ENCODE measurements at regions not wholly inside any gene's neighbourhood (a gene's known extent, or its start where the extent isn't known, plus 50 kb on each side); places are given as distances from the start of the nearest gene placed in this dataset.
"Not testable (repeated sequence)": the region's sequence is repeated elsewhere in the genome, so short reads cannot be mapped to it uniquely, and the experiment has no call there.

- no peak for DNase-seq
Measured at GRCh38 chr12:131443019-131444000, 267.6 kb upstream of the SFSWAP start.

DNA sequence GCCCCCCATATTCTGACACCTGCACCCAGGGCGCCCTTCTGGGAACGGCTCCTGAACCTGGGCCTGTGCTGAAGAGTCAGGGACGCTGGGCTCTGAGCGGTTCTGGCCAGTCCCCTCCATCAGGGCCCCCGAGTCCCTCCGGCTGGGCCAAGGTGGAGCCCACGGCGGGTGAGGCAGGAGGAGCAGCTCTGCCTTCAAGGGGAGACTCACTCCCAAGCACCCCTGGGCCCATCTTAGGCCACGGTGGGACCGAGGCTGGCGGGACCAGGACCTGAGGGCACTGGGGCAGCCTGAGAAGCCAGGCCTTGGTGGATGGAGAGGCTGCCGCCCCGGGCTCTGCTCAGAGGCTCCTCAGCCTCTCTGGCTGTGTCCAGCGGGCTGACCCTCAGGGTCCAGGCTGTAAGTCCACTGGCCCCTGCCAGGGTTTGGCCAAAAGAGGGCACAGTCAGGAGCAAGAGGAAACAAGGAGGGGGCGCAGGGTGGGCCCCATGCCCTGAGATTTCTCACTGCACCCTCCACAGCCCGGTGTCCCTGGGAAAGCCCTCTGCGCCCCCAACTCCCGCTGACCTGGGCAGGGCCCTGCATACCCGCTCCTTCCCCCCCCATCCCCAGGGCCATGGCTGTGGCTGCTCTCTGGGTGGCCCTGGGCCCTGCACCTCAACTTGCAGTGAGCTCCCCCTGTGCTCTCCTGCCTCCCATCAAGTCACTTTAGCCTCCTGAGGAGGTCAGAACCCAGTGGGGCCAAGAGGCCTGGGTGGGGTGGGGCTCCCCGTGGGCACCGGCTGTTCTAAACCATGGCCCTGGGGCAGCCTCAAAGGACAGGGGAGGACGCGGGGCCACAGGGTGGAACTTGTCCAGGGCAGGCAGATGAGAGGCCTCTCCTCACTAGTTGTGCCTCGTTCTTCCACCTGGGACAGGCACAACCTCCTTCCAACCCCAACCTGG, 266.4 kb upstream of the SFSWAP start:
- DNase-seq, result no peak

GRCh38 chr12:131445184-131445774, 265.6 kb upstream of the SFSWAP start:
- no peak for DNase-seq

DNA sequence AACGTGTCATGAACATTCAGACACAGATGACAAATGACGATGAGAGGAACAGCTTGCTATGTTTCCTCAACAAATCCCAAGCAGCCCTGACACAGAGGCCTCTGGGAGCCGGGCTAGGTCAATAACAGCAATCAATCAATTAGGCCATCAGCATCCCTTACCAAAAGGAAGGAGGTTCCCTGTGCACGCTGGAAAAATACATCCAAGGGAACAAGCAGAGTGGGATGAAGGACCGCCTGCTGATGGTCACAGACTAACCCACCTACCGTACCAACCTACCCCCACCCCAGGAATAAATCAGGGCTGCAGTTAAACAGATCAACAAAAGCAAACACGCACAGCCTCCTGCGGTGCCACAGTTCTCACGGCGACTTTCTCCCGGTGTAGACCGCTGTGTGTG, 265.1 kb upstream of the SFSWAP start:
- DNase-seq, result no peak

GRCh38 chr12:131447636-131448035, 263.3 kb upstream of the SFSWAP start:
- DNase-seq, result not testable (repeated sequence)

GRCh38 chr12:131448254-131448795, 262.6 kb upstream of the SFSWAP start:
- DNase-seq, result no peak

- DNase-seq, result no peak
Measured at GRCh38 chr12:131449027-131449426, 261.9 kb upstream of the SFSWAP start.

- no peak for DNase-seq
Measured at GRCh38 chr12:131452444-131452860, 258.4 kb upstream of the SFSWAP start.

- peak in 1 of 2 donors; percentile 15 for DNase-seq
Measured at GRCh38 chr12:131454418-131455217, 256.3 kb upstream of the SFSWAP start.

DNA sequence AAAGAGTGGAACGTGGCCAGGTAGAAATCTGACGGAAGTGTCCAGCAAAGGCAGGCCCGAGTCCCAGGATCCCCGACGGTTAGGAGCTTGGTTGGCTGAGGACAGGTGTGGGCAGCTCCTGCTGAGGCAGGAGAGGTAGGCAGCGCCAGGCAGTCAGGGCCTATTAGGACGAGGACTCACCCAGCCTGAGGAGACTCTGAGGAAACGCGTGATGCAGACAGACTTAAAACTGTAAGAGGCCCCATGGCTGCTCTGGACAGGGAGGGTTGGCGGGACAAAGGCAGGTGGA, 255.7 kb upstream of the SFSWAP start:
- DNase-seq, result no peak

DNA sequence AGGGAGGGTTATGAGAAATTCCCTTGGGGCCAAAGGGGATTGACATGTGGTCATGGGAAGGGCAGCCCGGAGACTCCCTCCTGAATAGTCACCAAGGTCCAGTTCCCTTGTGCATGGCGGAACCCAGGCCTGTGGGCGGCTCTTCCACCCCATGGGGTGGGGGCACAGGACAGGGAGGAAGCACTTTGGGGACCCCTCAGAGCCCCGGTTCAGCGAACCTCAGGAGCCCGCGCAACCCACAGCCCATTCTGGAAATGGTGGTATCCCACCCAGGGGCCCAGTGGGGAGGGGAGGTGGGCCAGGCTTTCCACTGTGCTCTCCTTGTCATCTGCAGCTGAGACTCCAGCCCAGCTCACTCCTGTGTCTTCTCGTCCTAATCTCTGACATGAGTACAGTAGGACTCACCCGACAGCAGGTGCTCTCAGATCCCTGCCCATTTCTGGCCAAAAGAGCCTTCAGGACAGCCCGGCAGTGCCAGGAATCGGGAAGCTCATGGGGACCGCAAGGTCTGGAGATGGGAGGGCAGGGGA, 255.2 kb upstream of the SFSWAP start:
- DNase-seq, result no peak

GRCh38 chr12:131456301-131457027, 254.4 kb upstream of the SFSWAP start:
- DNase-seq, result no peak

DNA sequence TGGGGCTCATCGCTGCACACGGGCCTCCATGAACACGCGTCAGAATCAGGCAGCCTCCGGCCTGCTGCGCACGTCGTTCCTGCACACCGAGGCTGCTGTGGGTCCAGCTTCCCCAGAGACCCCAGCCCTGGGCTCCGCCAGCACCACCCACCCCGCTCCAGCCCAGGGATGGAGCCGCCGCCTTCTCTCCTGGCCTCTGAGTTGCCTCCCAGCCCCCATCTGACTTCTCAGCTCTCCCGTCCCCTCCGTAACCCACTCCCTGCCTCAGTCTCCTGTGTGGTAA, 253.9 kb upstream of the SFSWAP start:
- DNase-seq, result no peak

GRCh38 chr12:131457331-131458047, 253.4 kb upstream of the SFSWAP start:
- DNase-seq, result no peak

GRCh38 chr12:131458048-131458374, 252.9 kb upstream of the SFSWAP start:
- no peak for DNase-seq

GRCh38 chr12:131458931-131459772, 251.7 kb upstream of the SFSWAP start:
- no peak for DNase-seq

DNA sequence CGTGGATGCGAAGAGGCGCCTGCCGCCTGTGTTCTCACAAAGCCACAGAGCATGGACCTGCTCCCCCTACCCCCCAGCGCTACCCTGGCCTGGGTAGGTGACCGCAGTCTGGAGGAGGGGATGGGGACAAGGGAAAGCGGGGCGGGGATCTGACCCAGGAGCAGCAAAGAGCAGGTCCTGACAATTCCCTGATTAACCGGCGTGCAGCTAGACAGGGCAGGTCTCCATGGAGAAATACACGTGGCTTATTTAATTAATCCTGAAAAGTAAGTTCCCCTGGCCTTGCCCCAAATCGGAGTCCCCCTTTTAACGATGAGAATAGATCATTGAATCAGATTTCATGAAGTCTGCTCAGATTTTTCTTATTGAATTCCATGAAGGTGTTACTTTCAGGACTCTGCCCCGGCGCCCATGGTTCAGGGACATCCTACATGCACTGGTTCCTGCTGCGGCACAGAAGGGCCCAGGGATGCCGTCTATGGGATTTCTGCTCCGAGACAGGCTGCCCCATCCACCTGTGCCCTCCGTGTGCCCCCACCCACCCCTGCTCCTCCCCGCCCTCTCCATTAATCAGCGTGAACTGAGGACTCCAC, 251.0 kb upstream of the SFSWAP start:
- no peak for DNase-seq

GRCh38 chr12:131460520-131460919, 250.4 kb upstream of the SFSWAP start:
- DNase-seq, result peak in 1 of 2 donors; percentile 3

DNA sequence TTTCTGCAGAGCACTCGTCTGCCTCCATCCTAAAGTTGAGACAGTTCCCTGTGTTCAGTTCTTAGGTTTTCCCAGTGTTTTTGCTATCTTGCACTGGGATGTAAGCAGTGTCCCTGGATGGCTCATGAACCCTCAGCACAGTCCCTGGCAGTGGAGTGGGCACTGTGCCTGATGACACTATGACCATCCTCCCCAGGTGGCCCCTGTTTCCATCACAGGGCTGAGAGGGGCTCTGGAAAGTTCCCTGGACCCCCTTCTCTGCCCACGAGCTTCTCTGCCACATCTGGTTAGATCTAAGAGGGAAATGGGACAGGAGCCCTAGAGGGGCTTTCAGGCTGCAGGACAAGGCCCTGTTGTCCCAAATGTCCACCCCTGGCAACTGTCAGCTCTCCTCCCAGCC, 249.8 kb upstream of the SFSWAP start:
- DNase-seq, result no peak

All from hippocampal formation (tissue), 2 donors.